Loucy (cell line): ENCODE measurements at regions not wholly inside any gene's neighbourhood (a gene's known extent, or its start where the extent isn't known, plus 50 kb on each side); places are given as distances from the start of the nearest gene placed in this dataset.

Experiments used
- CTCF ChIP-seq: fragments of 200-600 bp; sonication (generic); conservative IDR thresholded peaks from 2 replicates; pipeline ENCODE4 v1.5.1; 2014; ENCODE audit warnings: mild to moderate bottlenecking, antibody characterized with exemption, low read length
- EZH2phosphoT487 ChIP-seq: fragments of 200-600 bp; IDR thresholded peaks from 2 replicates; pipeline ENCODE4 v1.6.1; 2018; ENCODE audit warnings: antibody characterized with exemption, mild to moderate bottlenecking, moderate library complexity, borderline replicate concordance

- TF ChIP-seq CTCF (no peak), EZH2phosphoT487 (no peak)
These were observed 375.9 kb upstream of the ADGRL2 start for GRCh38 chr1:81424816-81425215.
